ENCODE measurements at regions not wholly inside any gene's neighbourhood (a gene's known extent, or its start where the extent isn't known, plus 50 kb on each side); places are given as distances from the start of the nearest gene placed in this dataset.
"Not testable (repeated sequence)": the region's sequence is repeated elsewhere in the genome, so short reads cannot be mapped to it uniquely, and the experiment has no call there.

DNA sequence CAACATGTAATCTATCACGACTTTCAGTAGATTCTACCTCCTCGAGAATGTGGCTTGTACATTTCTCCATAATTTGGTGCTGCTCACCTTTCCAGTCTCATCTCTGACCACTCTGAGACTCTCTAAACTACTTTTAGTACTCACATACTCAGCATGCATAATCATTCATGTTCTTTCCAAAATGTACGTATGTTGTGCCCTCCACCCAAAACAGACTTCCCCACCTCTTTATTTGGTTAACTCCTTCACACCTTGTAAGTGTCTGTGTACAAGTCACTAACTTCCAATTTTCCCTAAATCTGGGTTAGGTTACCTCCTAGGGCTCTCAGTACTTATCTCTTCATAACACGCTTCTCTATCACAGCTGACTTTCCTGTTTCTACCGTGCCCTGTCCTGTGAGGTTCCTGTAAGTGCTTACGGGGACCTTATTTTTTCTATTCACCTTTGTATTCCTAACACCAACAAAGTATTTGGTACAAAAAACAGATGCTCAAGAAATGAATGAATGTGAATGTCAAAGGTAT, 186.2 kb upstream of the MKLN1 start:
- Mint-ChIP-seq H3K27me3 (ENCODE audit: low read depth) (no peaks in the 10 kb centered on the region), H3K36me3 (ENCODE audit: low read depth) (peaks cover 6% of the 10 kb centered on the region), H3K4me3 (no peak overlapping the region), H3K9me3 (peaks cover 4% of the 10 kb centered on the region), H3K4me1 (ENCODE audit: low read depth) (peaks cover 9% of the 10 kb centered on the region), H3K27ac (no peak overlapping the region)

DNA sequence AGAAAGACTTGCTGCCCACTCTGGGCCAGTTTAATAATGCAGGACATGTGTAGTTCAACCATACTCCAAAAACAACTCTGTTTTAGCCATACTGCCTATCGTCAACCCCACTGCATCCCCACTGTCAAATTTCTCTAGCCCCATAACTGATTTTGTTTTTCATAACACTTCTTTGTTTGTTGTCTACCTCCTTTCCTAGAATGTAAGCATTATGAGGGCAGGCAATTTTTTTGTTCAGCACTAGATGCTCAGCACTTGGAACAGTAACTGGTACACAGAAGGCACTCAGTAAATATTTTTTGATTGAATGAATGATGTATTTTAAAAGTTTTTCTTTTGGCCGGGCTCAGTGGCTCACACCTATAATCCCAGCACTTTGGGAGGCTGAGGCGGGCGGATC, 183.8 kb upstream of the MKLN1 start:
- peaks cover 6% of the 10 kb centered on the region for H3K36me3 Mint-ChIP-seq (ENCODE audit: low read depth)
- no peak overlapping the region for H3K4me3 Mint-ChIP-seq
- H3K4me1 Mint-ChIP-seq (ENCODE audit: low read depth) = no peaks in the 10 kb centered on the region
- H3K9me3 Mint-ChIP-seq = peaks cover 4% of the 10 kb centered on the region
- H3K27ac Mint-ChIP-seq = no peak overlapping the region
- no peaks in the 10 kb centered on the region for H3K27me3 Mint-ChIP-seq (ENCODE audit: low read depth)

DNA sequence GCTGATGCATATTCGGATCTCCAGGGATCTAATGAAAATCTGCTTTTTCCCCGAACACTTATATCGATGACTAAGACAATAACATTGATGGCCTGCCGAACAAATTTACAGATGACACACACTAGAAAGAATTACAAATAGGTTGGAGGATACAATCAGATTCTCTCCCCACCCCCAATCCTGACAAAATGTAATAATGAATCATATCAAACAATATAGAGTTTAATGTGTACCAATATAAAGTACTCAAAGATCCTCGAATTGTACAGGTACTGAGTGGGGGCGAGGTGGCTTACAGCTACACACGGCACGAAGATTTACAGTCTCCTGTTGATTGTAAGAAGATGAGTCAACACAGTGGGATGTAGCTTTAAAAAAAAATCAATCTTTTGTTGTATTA, 182.7 kb upstream of the MKLN1 start:
- no peaks in the 10 kb centered on the region for H3K27me3 Mint-ChIP-seq (ENCODE audit: low read depth)
- no peak overlapping the region for H3K27ac Mint-ChIP-seq
- H3K36me3 Mint-ChIP-seq (ENCODE audit: low read depth) = peaks cover 6% of the 10 kb centered on the region
- H3K4me3 Mint-ChIP-seq = no peak overlapping the region
- H3K4me1 Mint-ChIP-seq (ENCODE audit: low read depth) = no peaks in the 10 kb centered on the region
- peaks cover 4% of the 10 kb centered on the region for H3K9me3 Mint-ChIP-seq

DNA sequence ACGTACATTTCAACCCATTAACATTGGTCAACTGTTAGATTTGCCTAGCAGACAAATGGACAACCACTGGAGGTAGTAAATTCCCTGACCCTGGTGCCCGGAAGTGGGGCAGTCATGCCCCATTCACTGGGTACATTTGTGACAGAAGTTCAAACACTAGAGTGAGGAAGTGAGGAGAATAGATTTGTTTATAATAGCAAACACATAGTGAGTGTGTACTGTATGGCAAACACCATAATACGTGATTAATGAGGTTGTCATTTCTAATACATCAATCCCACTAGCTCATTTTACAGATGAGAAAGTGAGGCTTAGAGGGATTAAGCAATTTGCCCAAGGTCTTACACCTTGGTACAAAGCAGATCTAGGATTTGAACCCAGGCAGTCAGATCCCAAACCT, 181.9 kb upstream of the MKLN1 start:
- H3K4me3 Mint-ChIP-seq = no peak overlapping the region
- H3K27ac Mint-ChIP-seq = no peak overlapping the region
- peaks cover 6% of the 10 kb centered on the region for H3K36me3 Mint-ChIP-seq (ENCODE audit: low read depth)
- no peaks in the 10 kb centered on the region for H3K4me1 Mint-ChIP-seq (ENCODE audit: low read depth)
- H3K27me3 Mint-ChIP-seq (ENCODE audit: low read depth) = peaks cover 4% of the 10 kb centered on the region
- H3K9me3 Mint-ChIP-seq = peaks cover 4% of the 10 kb centered on the region

DNA sequence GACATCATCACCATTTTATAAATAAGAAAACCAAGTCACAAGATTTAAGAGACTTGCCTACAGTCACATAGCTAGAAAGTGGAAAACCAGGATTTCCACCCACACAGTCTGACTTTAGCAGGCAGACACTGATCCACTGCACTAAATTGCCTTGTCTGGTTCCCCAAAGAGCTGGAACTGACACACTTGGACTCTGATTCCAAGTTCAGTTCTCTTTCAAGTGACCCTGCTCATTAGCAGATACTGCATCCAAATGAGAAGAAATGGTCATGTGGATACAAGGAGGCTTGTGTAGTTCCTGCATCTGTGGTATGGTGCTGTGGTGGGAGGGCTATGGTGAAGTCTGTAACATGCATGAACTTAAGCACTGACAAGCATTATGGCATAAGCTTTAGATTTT, 180.1 kb upstream of the MKLN1 start:
- Mint-ChIP-seq H3K36me3 (ENCODE audit: low read depth) (no peaks in the 10 kb centered on the region), H3K4me3 (no peak overlapping the region), H3K27me3 (ENCODE audit: low read depth) (peaks cover 14% of the 10 kb centered on the region), H3K9me3 (no peaks in the 10 kb centered on the region), H3K4me1 (ENCODE audit: low read depth) (no peaks in the 10 kb centered on the region), H3K27ac (no peak overlapping the region)

DNA sequence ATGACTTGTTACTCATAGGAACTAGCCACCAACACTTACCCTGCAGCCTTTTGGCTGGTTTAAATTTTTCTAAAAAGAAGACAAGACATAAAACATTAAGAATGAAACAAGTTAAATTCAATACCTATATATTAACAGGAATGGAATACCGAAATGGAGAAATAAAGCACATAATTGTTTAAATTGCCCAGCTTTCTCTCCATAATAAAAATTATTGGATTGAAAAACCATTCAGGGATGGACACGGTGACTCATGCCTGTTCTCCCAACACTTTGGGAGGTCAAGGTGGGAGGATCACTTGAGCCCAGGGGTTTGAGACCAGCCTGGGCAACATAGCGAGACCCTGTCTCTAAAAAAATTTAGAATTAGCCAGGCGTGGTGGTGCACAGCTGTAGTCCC, 179.4 kb upstream of the MKLN1 start:
- no peaks in the 10 kb centered on the region for H3K36me3 Mint-ChIP-seq (ENCODE audit: low read depth)
- H3K4me1 Mint-ChIP-seq (ENCODE audit: low read depth) = no peaks in the 10 kb centered on the region
- peaks cover 14% of the 10 kb centered on the region for H3K27me3 Mint-ChIP-seq (ENCODE audit: low read depth)
- H3K27ac Mint-ChIP-seq = no peak overlapping the region
- no peak overlapping the region for H3K4me3 Mint-ChIP-seq
- H3K9me3 Mint-ChIP-seq = no peaks in the 10 kb centered on the region

DNA sequence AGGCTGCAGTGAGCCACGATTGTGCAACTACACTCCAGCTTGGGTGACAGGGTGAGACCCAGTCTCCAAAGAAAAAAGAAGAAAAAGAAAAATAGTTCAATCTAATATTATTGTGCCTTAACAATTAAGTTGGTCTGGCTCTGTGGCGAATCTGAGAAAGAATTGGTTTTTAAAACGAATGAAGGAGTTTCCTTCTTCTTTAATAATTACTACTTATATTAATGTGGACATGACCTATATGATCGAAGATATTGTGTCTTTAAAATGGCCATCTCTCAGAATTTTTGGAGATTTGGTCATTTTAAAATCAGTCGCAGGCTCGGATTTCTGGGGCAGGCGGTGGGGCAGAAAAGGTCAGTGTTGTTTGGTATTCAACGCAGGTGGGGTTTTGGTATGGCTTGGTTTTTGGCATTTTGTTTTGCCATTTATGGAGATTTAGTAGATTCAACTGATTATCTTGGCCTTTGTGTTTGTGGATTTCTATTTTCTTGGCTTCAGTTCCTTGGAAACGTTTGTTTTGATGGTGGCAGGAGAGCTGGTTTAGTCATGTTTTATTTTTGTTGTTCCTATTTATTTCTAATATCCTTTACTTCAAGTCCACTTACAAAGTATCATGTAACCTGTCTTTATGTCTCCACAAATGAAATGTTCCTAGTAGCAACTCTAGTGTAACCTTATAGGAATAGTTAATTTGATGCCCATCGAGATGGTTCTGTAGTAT, 178.8 kb upstream of the MKLN1 start:
- no peak overlapping the region for H3K4me3 Mint-ChIP-seq
- no peaks in the 10 kb centered on the region for H3K9me3 Mint-ChIP-seq
- H3K4me1 Mint-ChIP-seq (ENCODE audit: low read depth) = no peaks in the 10 kb centered on the region
- H3K27ac Mint-ChIP-seq = no peak overlapping the region
- peaks cover 14% of the 10 kb centered on the region for H3K27me3 Mint-ChIP-seq (ENCODE audit: low read depth)
- H3K36me3 Mint-ChIP-seq (ENCODE audit: low read depth) = no peaks in the 10 kb centered on the region

DNA sequence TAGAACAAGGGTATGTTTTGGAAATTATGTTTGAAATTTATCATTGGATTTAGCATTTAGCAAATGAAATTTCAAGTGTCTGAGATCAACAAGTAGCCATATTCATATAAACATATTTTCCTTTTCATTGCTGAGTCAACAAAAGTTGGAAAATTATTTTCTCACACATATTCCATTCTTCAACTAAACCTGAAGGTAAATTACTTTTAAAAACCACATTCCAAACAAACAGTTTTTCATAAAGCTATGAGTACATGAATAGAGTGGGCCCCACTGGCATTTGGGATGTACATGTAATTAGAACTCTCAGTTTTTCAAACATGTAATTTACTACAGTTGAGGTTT, 178.3 kb upstream of the MKLN1 start:
- H3K9me3 Mint-ChIP-seq = no peaks in the 10 kb centered on the region
- H3K27ac Mint-ChIP-seq = no peak overlapping the region
- H3K4me1 Mint-ChIP-seq (ENCODE audit: low read depth) = peaks cover 2% of the 10 kb centered on the region
- H3K27me3 Mint-ChIP-seq (ENCODE audit: low read depth) = peaks cover 14% of the 10 kb centered on the region
- H3K4me3 Mint-ChIP-seq = no peak overlapping the region
- no peaks in the 10 kb centered on the region for H3K36me3 Mint-ChIP-seq (ENCODE audit: low read depth)

DNA sequence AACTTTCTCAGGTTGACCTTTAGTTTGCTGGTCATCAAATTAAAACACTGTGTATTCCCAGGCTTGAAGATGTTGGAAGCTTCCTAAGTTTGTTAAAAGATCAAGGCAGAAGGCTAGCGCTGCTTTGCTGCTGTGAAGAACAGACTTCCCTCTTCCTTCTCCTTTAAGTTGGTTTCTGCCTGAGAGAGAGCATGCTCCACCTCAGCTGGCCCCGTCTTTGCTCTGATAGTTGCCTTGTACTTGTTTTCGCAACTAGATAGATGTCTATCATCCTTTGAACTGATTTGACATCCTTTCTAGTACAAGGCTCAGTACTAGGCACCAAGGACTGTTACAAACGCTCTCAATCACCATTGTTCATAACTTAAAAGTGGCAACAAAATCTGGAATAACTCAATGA, 177.8 kb upstream of the MKLN1 start:
- Mint-ChIP-seq H3K4me1 (ENCODE audit: low read depth) (peaks cover 2% of the 10 kb centered on the region), H3K27me3 (ENCODE audit: low read depth) (peaks cover 14% of the 10 kb centered on the region), H3K9me3 (no peaks in the 10 kb centered on the region), H3K4me3 (no peak overlapping the region), H3K27ac (no peak overlapping the region), H3K36me3 (ENCODE audit: low read depth) (no peaks in the 10 kb centered on the region)

DNA sequence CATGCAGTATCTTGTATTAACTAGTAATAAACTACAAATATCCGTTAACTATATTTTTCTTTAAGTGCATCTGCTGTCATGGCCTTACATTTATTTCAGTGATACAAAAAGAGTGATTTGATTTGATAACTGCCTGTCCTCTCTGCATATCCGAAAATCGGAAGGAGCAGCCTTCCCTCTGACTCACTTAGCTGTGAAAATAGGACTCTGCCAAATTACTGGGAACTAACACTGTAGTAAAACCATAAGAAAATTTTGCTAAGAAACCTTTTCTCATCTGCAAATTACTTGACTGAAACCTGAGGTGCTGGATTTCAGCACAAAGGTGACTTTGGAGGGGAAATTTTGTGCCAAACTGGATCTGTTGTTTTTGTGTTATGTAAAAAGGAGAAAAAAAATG, 176.6 kb upstream of the MKLN1 start:
- Mint-ChIP-seq H3K4me3 (no peak overlapping the region), H3K27me3 (ENCODE audit: low read depth) (peaks cover 14% of the 10 kb centered on the region), H3K4me1 (ENCODE audit: low read depth) (peaks cover 2% of the 10 kb centered on the region), H3K9me3 (no peaks in the 10 kb centered on the region), H3K27ac (no peak overlapping the region), H3K36me3 (ENCODE audit: low read depth) (no peaks in the 10 kb centered on the region)

DNA sequence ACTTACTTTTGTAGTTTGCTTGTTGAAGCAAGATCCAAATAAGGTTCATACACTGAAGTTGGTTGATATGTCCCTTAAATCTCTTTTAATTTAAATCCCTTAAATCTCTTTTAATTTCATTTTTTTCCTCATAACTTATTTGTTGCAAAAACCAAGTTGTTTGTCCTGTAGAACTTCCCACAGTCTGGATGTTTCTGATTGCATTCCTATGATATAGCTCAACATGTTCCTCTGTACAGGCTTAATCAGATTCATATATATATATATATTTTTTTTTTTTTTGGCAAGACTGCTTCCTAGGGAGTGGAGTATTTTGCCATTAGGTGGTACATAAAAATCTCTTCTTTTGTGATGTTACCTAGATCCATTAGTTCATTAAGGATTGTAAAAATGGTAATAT, 174.9 kb upstream of the MKLN1 start:
- H3K4me1 Mint-ChIP-seq (ENCODE audit: low read depth) = peaks cover 2% of the 10 kb centered on the region
- H3K36me3 Mint-ChIP-seq (ENCODE audit: low read depth) = no peaks in the 10 kb centered on the region
- peaks cover 14% of the 10 kb centered on the region for H3K27me3 Mint-ChIP-seq (ENCODE audit: low read depth)
- no peaks in the 10 kb centered on the region for H3K9me3 Mint-ChIP-seq
- no peak overlapping the region for H3K27ac Mint-ChIP-seq
- H3K4me3 Mint-ChIP-seq = no peak overlapping the region

DNA sequence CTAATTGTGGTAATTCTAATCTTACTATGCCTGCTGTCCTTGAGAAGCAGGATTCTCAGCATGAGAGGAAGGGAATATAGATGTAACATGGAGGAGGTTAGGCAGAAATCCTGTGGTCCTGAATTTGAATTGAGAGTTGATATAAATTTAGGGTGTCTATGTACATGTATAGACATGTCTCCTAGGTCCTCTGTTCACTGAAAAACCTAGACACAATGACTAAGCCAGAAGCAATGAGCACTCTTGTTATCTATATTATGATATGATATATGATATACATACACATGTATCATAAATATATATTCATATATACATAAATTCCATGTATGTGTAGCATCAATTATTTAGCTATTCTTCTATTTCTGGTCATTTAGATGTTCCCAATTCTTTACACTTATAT, 173.3 kb upstream of the MKLN1 start:
- Mint-ChIP-seq H3K4me1 (ENCODE audit: low read depth) (peaks cover 2% of the 10 kb centered on the region), H3K9me3 (no peaks in the 10 kb centered on the region), H3K27ac (no peak overlapping the region), H3K27me3 (ENCODE audit: low read depth) (peaks cover 14% of the 10 kb centered on the region), H3K4me3 (no peak overlapping the region), H3K36me3 (ENCODE audit: low read depth) (no peaks in the 10 kb centered on the region)

DNA sequence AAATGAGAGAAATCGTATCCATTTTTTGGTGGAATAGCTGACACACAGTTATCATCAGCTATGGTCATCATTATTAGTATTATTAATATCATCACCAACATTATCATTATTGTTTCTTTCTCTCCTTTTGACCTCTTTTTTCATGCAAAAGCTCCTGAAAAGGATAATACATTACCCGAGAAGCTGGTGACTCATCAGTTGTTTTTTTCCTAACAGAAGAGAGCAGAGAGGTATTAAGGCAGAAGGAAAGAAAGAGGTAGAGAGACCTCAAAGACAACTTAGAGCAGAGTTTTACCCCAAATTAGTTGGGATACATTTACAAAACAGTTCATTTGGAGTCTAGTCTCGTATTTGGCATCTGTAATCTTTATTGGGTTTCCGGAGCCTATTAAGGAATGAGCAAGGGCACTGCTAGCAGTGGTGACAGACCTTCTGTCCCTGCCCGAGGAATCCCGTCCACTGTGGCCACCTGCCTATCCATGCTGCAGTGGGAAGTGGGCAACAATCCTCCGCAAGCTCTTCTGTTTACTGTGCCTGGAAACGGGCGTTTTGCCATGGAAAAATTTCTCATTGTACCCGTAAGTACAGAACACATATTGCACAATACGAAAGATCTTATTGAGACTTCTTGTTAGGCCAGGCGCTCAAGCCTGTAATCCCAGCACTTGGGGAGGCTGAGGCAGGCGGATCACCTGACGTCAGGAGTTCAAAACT, 170.0 kb upstream of the MKLN1 start:
- H3K4me3 Mint-ChIP-seq = no peak overlapping the region
- no peaks in the 10 kb centered on the region for H3K9me3 Mint-ChIP-seq
- no peaks in the 10 kb centered on the region for H3K36me3 Mint-ChIP-seq (ENCODE audit: low read depth)
- H3K27ac Mint-ChIP-seq = no peak overlapping the region
- H3K27me3 Mint-ChIP-seq (ENCODE audit: low read depth) = no peaks in the 10 kb centered on the region
- peaks cover 2% of the 10 kb centered on the region for H3K4me1 Mint-ChIP-seq (ENCODE audit: low read depth)

DNA sequence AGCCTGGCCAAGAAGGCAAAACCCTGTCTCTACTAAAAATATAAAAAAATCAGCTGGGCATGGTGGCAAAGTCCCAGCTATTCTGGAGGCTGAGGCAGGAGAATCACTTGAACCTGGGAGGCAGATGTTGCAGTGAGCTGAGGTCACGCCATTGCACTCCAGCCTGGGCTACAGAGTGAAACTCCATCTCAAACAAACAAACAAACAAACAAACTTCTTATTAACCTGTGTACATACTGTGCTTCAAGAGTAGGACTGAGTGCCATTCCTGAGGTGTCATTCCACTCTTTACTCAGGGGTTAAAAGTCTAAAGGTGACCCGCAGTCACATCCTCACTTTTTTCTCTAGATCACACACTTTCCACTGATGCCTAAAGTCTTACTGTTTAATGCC, 169.4 kb upstream of the MKLN1 start:
- H3K36me3 Mint-ChIP-seq (ENCODE audit: low read depth) = not testable (repeated sequence)

DNA sequence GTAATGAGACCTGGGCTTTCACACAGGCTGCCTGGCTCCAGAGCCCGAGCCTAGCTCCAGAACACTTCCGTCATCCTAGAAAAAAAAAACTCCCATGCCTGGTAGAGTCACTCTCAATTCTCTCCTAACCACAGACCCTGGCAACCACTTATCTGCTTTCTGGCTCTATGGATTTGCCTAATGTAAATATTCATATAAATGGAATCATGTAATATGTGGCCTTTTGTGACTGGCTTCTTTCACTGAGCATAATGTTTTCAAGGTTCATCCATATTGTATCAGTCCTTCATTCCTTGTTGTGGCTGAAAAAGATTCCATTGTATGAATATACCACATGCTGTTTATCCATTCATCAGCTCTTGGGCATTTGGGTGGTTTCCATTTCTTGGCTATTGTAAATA, 167.7 kb upstream of the MKLN1 start:
- no peak overlapping the region for H3K27ac Mint-ChIP-seq
- H3K4me1 Mint-ChIP-seq (ENCODE audit: low read depth) = no peaks in the 10 kb centered on the region
- no peaks in the 10 kb centered on the region for H3K27me3 Mint-ChIP-seq (ENCODE audit: low read depth)
- no peaks in the 10 kb centered on the region for H3K9me3 Mint-ChIP-seq
- H3K36me3 Mint-ChIP-seq (ENCODE audit: low read depth) = no peaks in the 10 kb centered on the region
- H3K4me3 Mint-ChIP-seq = no peak overlapping the region

More for the DNA sequence above, 169.4 kb upstream of the MKLN1 start:
- not testable (repeated sequence) for H3K4me1 Mint-ChIP-seq (ENCODE audit: low read depth); H3K4me3 Mint-ChIP-seq; H3K27me3 Mint-ChIP-seq (ENCODE audit: low read depth); H3K9me3 Mint-ChIP-seq; H3K27ac Mint-ChIP-seq
